Cardiac fibroblast (primary cell): ENCODE measurements at regions not wholly inside any gene's neighbourhood (a gene's known extent, or its start where the extent isn't known, plus 50 kb on each side); places are given as distances from the start of the nearest gene placed in this dataset.
A peak's percentile ranks its signal among the peaks of the same experiment; 100 is the strongest.

ENCODE experiments used
- DNase-seq, 2 donors: peaks; one replicate each; pipeline versions ENCODE4 v3.0.0 to v3.0.0-alpha.2; 2010; ENCODE audit warnings: low read depth in 2 of 2
- H3K4me3 ChIP-seq, 2 donors: replicated peaks in 1 of 2; 1 replicate in 1 of 2; 2 replicates in 1 of 2; pipeline ENCODE4 v1.5.1; 2011; ENCODE audit warnings: low read depth in 2 of 2, low read length in 2 of 2, mild to moderate bottlenecking in 2 of 2, moderate library complexity in 1 of 2
- TF ChIP-seq, protein P1 (sequence below): IDR thresholded peaks from one replicate; pipeline ENCODE4 v1.5.1; 2011; ENCODE audit warnings: low read depth, mild to moderate bottlenecking, low read length, inconsistent platforms

DNA sequence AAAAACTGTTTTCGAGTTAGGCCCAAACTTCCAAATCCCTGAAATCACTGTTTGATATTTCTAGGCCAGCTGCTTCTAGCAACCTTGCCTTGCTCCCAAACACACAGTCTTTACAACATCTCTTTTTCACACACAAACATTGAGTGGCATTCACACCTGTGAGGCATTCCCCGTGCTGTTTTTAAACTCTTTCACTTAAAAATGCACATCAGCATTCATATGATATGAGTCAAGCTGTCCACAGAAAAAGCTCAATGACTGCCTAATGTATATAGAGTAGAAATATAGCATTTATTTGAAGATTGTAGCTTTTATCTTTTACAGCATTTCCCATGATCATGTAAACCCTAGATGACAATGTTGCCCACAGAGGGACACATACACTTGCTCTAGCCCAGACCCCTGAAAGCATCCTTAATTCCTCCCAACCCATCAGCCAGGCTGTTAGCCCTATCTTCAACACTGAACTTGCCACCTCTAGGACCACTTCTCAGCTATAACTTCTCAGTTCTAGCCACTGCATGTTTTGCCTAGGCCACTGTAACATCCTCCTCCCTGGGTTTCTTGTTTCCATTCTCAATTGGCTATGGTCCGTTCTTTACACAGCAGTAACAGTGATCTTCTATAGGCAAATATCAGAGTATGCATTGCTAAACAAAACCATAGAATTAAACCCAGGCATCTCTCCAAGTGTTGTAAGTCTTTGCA lies 782.6 kb downstream of the DIPK2A start:
- no peak overlapping the region for H3K4me3 ChIP-seq
- TF ChIP-seq, protein P1, sequence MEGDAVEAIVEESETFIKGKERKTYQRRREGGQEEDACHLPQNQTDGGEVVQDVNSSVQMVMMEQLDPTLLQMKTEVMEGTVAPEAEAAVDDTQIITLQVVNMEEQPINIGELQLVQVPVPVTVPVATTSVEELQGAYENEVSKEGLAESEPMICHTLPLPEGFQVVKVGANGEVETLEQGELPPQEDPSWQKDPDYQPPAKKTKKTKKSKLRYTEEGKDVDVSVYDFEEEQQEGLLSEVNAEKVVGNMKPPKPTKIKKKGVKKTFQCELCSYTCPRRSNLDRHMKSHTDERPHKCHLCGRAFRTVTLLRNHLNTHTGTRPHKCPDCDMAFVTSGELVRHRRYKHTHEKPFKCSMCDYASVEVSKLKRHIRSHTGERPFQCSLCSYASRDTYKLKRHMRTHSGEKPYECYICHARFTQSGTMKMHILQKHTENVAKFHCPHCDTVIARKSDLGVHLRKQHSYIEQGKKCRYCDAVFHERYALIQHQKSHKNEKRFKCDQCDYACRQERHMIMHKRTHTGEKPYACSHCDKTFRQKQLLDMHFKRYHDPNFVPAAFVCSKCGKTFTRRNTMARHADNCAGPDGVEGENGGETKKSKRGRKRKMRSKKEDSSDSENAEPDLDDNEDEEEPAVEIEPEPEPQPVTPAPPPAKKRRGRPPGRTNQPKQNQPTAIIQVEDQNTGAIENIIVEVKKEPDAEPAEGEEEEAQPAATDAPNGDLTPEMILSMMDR = no peak
- no peak for DNase-seq

DNA sequence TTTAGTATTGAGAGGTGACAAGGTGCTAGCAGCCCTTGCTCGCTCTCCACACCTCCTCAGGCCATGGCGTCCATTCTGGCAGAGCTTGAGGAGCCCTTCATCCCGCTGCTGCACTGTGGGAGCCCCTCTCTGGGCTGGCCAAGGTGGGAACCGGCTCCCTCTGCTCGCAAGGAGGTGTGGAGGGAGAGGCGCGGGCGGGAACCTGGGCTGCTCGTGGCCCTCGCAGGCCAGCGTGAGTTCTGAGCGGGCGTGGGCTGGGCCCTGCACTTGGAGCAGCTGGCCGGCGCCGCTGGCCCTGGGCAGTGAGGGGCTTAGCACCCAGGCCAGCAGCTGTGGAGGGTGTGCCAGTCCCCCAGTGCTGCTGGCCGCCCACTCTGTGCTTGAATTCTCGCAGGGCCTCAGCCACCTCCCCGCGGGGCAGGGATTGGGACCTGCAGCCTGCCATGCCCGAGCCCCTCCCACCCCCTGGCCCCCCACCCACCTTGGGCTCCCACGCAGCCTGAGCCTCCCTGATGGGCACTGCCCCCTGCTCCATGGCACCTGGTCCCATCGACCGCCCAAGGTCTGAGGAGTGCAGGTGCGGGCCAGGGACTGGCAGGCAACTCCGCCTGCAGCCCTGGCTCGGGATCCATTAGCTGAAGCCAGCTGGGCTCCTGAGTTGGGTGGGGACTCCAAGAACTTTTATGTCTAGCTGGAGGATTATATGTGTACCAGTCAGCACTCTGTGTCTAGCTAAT lies 785.2 kb downstream of the DIPK2A start:
- TF ChIP-seq, protein P1 = no peak
- DNase-seq = no peak
- H3K4me3 ChIP-seq = no peak overlapping the region

DNA sequence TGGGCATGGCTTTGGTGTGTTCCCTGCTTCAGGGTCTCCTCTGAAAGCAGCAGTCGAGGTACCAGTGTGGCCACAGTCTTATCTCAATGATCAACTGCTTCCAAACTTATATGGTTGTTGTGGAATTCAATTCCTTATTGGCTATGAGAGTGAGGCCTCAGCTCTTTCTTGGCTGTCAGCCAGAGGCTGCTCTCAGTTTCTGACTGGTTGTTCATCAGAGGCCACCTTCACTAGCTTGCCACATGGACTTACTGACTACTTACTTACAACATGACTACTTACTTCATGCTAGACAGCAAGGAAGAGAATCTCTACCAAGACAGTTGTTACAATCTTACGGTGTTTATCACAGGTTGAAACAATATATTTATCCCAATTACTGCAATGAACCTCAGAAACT lies 789.2 kb downstream of the DIPK2A start:
- H3K4me3 ChIP-seq = no peak overlapping the region
- TF ChIP-seq, protein P1 = no peak
- DNase-seq = peak; percentile 6 to 23

DNA sequence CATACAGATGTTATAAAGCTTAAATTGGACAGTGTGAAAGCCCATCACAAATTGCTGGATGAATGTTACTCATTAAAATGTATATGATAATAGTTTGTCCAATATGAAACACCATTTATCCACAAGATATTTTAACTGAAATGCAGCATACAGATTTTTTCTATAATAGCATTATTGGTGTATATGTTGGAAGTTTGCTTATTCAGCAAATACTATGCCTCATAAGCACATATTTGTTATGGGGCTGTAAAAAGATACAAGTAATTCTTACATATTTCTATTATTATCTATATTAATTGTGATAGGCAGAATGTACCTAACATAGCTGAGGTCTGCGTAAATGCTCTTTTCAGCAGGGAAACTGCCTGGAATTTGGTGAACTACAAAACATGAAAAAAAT lies 790.5 kb downstream of the DIPK2A start:
- TF ChIP-seq, protein P1 = no peak
- no peak overlapping the region for H3K4me3 ChIP-seq

DNA sequence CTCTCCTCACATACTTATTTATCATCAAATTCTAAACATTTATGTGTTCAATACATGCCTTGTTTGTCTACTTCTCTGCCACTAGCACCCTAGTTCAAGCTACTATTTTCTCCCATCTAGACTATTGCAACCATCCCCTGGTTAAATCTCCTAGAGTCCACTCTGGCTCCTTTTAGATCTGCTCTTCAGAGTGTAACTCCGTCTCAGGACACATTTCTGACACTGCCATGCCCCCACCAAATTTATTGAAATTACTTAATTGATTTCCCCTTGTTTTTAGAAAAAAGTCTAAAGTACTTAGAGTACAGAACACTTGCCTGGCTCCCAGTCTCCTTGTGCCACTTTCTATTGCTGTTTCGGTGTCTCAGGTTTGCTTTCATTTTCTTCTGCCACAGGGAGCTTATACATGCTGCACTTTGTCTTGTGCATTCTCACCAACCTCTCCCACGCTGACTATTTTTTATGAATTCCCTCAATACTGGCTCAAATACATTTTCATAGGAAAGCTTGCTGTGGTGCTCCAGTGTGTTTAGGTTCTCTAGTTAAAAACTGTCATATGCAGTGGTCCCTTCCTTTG lies 792.3 kb downstream of the DIPK2A start:
- TF ChIP-seq, protein P1 = no peak
- no peak overlapping the region for H3K4me3 ChIP-seq
- DNase-seq = no peak

More for the DNA sequence above, 790.5 kb downstream of the DIPK2A start:
- DNase-seq = no peak

DNA sequence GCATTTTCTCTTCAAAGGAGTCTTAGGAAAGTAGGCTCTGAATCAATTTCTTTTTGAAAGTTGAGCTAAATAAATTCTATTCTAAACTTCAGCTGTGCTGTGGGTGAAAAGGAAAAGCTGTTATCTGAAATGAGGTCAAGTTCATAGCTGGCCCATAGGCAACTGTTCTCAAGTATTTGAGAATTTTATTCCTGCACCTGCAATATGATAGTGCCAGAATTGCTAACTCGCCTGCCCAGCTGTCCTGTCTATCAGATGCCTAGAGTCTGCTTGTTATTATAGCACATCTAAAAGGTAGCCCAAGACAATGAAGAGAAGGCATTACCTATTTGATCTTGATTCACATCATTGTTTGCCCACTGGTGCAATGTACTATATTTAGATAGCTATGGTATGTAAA lies 798.7 kb downstream of the DIPK2A start:
- TF ChIP-seq, protein P1 = no peak
- H3K4me3 ChIP-seq = no peak overlapping the region
- no peak for DNase-seq
